ENCODE measurements at regions not wholly inside any gene's neighbourhood (a gene's known extent, or its start where the extent isn't known, plus 50 kb on each side); places are given as distances from the start of the nearest gene placed in this dataset.

- Histone ChIP-seq H3K4me3 (no peak overlapping the region), H3K27me3 (ENCODE audit: low read depth) (no peaks in the 10 kb centered on the region), H3K36me3 (no peaks in the 10 kb centered on the region), H3K4me1 (no peaks in the 10 kb centered on the region), H3K27ac (replicated peaks) (no peak overlapping the region), H3K9me3 (replicated peaks) (peaks cover 5% of the 10 kb centered on the region)
- TF ChIP-seq CTCF (IDR thresholded peaks at IDR 0.05; ENCODE audit: borderline replicate concordance), result no peak
- intact Hi-C loops (cut with micrococcal nuclease), result no loop called here
- no peak for DNase-seq
Measured at GRCh38 chr6:9335431-9335830, 900.1 kb upstream of the SLC35B3 start.

GRCh38 chr6:9334979-9335378 lies 899.6 kb upstream of the SLC35B3 start:
- Histone ChIP-seq H3K9me3 (replicated peaks) (peaks cover 5% of the 10 kb centered on the region), H3K27ac (replicated peaks) (no peak overlapping the region), H3K36me3 (no peaks in the 10 kb centered on the region), H3K4me3 (no peak overlapping the region), H3K27me3 (ENCODE audit: low read depth) (no peaks in the 10 kb centered on the region), H3K4me1 (no peaks in the 10 kb centered on the region)
- intact Hi-C loops (cut with micrococcal nuclease), result no loop called here
- no peak for DNase-seq
- TF ChIP-seq CTCF (IDR thresholded peaks at IDR 0.05; ENCODE audit: borderline replicate concordance), result no peak

GRCh38 chr6:9332241-9332780 lies 897.0 kb upstream of the SLC35B3 start:
- H3K36me3 ChIP-seq, result no peaks in the 10 kb centered on the region
- H3K4me3 ChIP-seq, result no peak overlapping the region
- no peaks in the 10 kb centered on the region for H3K27me3 ChIP-seq (ENCODE audit: low read depth)
- TF ChIP-seq CTCF (IDR thresholded peaks at IDR 0.05; ENCODE audit: borderline replicate concordance), result no peak
- DNase-seq, result no peak
- H3K9me3 ChIP-seq (replicated peaks), result peaks cover 17% of the 10 kb centered on the region
- no peaks in the 10 kb centered on the region for H3K4me1 ChIP-seq
- no peak overlapping the region for H3K27ac ChIP-seq (replicated peaks)
- intact Hi-C loops (cut with micrococcal nuclease), result no loop called here

GRCh38 chr6:9316831-9317230 lies 881.5 kb upstream of the SLC35B3 start:
- Histone ChIP-seq H3K27me3 (ENCODE audit: low read depth) (no peaks in the 10 kb centered on the region), H3K9me3 (replicated peaks) (no peaks in the 10 kb centered on the region), H3K4me1 (no peaks in the 10 kb centered on the region), H3K36me3 (no peaks in the 10 kb centered on the region), H3K4me3 (no peak overlapping the region), H3K27ac (replicated peaks) (no peak overlapping the region)
- DNase-seq, result no peak
- TF ChIP-seq CTCF (IDR thresholded peaks at IDR 0.05; ENCODE audit: borderline replicate concordance), result no peak
- intact Hi-C loops (cut with micrococcal nuclease), result no loop called here

GRCh38 chr6:9315966-9316650 lies 880.8 kb upstream of the SLC35B3 start:
- Histone ChIP-seq H3K4me3 (no peak overlapping the region), H3K36me3 (no peaks in the 10 kb centered on the region), H3K27me3 (ENCODE audit: low read depth) (no peaks in the 10 kb centered on the region), H3K27ac (replicated peaks) (no peak overlapping the region), H3K9me3 (replicated peaks) (no peaks in the 10 kb centered on the region), H3K4me1 (no peaks in the 10 kb centered on the region)
- DNase-seq, result no peak
- intact Hi-C loops (cut with micrococcal nuclease), result no loop called here
- TF ChIP-seq CTCF (IDR thresholded peaks at IDR 0.05; ENCODE audit: borderline replicate concordance), result no peak

Data from left ventricle myocardium inferior (tissue), 1 donor.